Mammary epithelial cell (primary cell): ENCODE measurements at regions not wholly inside any gene's neighbourhood (a gene's known extent, or its start where the extent isn't known, plus 50 kb on each side); places are given as distances from the start of the nearest gene placed in this dataset.

ENCODE experiments used
- EZH2 ChIP-seq: IDR thresholded peaks from 2 replicates; pipeline ENCODE4 v1.6.1; 2012; ENCODE audit warnings: low read length, inconsistent platforms, borderline replicate concordance
- TF ChIP-seq, protein P1 (sequence below), 2 donors: IDR thresholded peaks in 1 of 2; conservative IDR thresholded peaks in 1 of 2; 2 replicates each; pipeline ENCODE4 v1.5.1; 2011 to 2012; ENCODE audit warnings: inconsistent platforms in 2 of 2, low read length in 2 of 2, mild to moderate bottlenecking in 2 of 2, control low read depth in 1 of 2, low read depth in 1 of 2; ENCODE audit not compliant: insufficient read depth in 1 of 2; ENCODE audit errors: extremely low read depth in 1 of 2

DNA sequence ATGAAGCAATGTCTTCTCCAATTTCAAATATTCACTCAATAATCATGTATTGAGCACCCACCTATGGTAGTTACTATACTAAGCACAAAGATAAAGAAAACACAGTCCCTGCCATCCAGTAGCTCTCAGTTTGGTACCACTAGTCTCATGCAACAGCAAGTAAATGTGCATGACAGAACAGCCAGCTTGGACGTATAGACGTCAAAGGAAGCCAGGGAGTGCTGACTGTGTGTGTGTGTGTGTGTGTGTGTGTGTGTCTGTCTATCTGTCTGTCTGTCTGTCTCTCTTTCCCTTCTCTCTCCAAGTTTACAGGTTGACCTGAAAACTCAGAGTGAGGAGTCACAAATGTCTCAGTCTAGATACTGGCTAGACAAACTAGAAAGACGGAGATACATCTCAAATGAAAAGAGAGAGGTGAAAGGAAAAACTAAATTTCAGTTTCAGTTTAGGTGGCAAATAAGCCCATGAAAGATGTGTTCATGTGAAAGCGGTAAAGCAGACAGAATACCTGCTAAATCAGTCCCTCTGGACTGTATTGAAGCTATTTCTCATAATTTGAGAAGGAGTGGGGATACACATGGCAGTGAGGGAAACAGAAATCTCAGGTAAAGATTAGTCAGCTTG is 141.1 kb upstream of the PTPRG start:
- TF ChIP-seq, protein P1, sequence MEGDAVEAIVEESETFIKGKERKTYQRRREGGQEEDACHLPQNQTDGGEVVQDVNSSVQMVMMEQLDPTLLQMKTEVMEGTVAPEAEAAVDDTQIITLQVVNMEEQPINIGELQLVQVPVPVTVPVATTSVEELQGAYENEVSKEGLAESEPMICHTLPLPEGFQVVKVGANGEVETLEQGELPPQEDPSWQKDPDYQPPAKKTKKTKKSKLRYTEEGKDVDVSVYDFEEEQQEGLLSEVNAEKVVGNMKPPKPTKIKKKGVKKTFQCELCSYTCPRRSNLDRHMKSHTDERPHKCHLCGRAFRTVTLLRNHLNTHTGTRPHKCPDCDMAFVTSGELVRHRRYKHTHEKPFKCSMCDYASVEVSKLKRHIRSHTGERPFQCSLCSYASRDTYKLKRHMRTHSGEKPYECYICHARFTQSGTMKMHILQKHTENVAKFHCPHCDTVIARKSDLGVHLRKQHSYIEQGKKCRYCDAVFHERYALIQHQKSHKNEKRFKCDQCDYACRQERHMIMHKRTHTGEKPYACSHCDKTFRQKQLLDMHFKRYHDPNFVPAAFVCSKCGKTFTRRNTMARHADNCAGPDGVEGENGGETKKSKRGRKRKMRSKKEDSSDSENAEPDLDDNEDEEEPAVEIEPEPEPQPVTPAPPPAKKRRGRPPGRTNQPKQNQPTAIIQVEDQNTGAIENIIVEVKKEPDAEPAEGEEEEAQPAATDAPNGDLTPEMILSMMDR (conservative IDR thresholded peaks at IDR 0.05 in 1 of 2, IDR thresholded peaks at IDR 0.05 in 1 of 2; ENCODE audit: extremely low read depth in 1 of 2, insufficient read depth in 1 of 2, low read depth in 1 of 2, low read length in 2 of 2), result no peak
- TF ChIP-seq EZH2, result no peak
